ENCODE measurements at regions not wholly inside any gene's neighbourhood (a gene's known extent, or its start where the extent isn't known, plus 50 kb on each side); places are given as distances from the start of the nearest gene placed in this dataset.

DNA sequence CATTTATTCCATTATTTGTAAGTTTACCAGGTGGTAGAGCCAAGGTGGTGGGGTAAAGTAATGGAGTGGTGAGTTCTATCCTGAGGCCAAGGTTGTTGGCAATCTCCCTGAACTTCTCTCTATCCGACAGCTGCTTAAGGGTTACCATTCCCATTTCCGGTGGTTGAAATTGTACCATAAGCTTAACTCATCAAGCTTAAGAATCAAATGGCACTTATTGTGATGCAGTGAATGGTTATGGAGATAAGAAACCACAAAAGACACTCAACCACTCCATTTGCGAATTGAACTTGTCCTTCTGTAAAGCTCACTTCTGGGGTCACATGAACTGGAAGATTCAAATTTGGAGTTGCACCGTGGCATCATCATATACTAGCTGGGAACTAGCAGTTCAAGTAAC is 287.4 kb upstream of the SLCO3A1 start:
- Histone ChIP-seq H3K27me3 (ENCODE audit: control insufficient read depth, insufficient read depth, low read length, poor library complexity, severe bottlenecking) (no peaks in the 10 kb centered on the region), H3K36me3 (ENCODE audit: control insufficient read depth, insufficient read depth, low read length) (no peaks in the 10 kb centered on the region), H3K9me3 (ENCODE audit: control insufficient read depth, low read length) (peaks cover 3% of the 10 kb centered on the region), H3K4me3 (ENCODE audit: low read length) (no peak overlapping the region), H3K27ac (ENCODE audit: low read depth, low read length) (no peak overlapping the region), H3K4me1 (ENCODE audit: control insufficient read depth, insufficient read depth, low read length) (no peaks in the 10 kb centered on the region), H3K9ac (ENCODE audit: extremely low read depth, low read length, poor library complexity, severe bottlenecking) (no peak overlapping the region)
- no peak for DNase-seq
- WGBS, 2 experiments (ENCODE audit: insufficient coverage in 1 of 2, insufficient read length in 1 of 2): 68% methylated on average over 4 of the region's 4 CpGs; no CpG with 5 or more reads in 1 of the 2 experiments
- peaks cover 3% of the 10 kb centered on the region for H3K9me3 Mint-ChIP-seq
- no peak overlapping the region for H3K4me3 Mint-ChIP-seq
- no peak for TF ChIP-seq CTCF (conservative IDR thresholded peaks at IDR 0.05)
- no peaks in the 10 kb centered on the region for H3K27me3 Mint-ChIP-seq (ENCODE audit: insufficient read depth)
- peaks cover 8% of the 10 kb centered on the region for H3K4me1 Mint-ChIP-seq
- H3K36me3 Mint-ChIP-seq (ENCODE audit: low read depth): no peaks in the 10 kb centered on the region
- H3K27ac Mint-ChIP-seq: no peak overlapping the region

GRCh38 chr15:91568036-91568435 is 285.5 kb upstream of the SLCO3A1 start:
- H3K4me1 Mint-ChIP-seq: peaks cover 6% of the 10 kb centered on the region
- no peaks in the 10 kb centered on the region for H3K4me1 ChIP-seq (ENCODE audit: control insufficient read depth, insufficient read depth, low read length)
- H3K27ac Mint-ChIP-seq: no peak overlapping the region
- no peak overlapping the region for H3K4me3 Mint-ChIP-seq
- no peaks in the 10 kb centered on the region for H3K27me3 ChIP-seq (ENCODE audit: control insufficient read depth, insufficient read depth, low read length, poor library complexity, severe bottlenecking)
- H3K27ac ChIP-seq (ENCODE audit: low read depth, low read length): no peak overlapping the region
- no peaks in the 10 kb centered on the region for H3K36me3 Mint-ChIP-seq (ENCODE audit: low read depth)
- 83 to 94% methylated on average over 1 to 2 of the region's 2 CpGs for WGBS, 2 experiments (ENCODE audit: insufficient coverage in 1 of 2, insufficient read length in 1 of 2)
- H3K4me3 ChIP-seq (ENCODE audit: low read length): no peak overlapping the region
- H3K9me3 Mint-ChIP-seq: peaks cover 3% of the 10 kb centered on the region
- no peaks in the 10 kb centered on the region for H3K27me3 Mint-ChIP-seq (ENCODE audit: insufficient read depth)
- DNase-seq: no peak
- H3K36me3 ChIP-seq (ENCODE audit: control insufficient read depth, insufficient read depth, low read length): no peaks in the 10 kb centered on the region
- TF ChIP-seq CTCF (conservative IDR thresholded peaks at IDR 0.05): no peak
- H3K9me3 ChIP-seq (ENCODE audit: control insufficient read depth, low read length): peaks cover 3% of the 10 kb centered on the region
- H3K9ac ChIP-seq (ENCODE audit: extremely low read depth, low read length, poor library complexity, severe bottlenecking): no peak overlapping the region

DNA sequence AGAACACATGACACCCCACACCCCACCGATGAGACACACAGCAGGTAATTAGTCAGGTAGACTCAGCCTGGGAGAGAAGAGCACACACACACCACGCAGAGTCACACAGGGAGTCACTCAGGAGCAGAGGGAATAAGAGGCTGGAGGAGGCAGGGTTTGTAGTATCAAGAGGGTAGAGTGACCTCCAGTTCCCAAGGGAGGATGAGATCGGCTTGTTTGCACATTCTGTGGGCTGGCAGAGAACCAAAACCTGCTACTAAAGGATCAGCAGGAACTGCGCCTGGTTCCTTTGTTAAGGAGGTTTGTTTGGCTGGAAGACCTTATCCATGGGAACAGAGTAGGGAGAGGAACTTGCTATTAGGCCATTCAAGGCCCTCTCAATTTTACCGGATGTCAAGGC is 281.4 kb upstream of the SLCO3A1 start:
- no peak for TF ChIP-seq CTCF (conservative IDR thresholded peaks at IDR 0.05)
- Mint-ChIP-seq H3K9me3 (peaks cover 3% of the 10 kb centered on the region), H3K36me3 (ENCODE audit: low read depth) (no peaks in the 10 kb centered on the region), H3K4me1 (peaks cover 4% of the 10 kb centered on the region), H3K4me3 (no peak overlapping the region), H3K27me3 (ENCODE audit: insufficient read depth) (no peaks in the 10 kb centered on the region), H3K27ac (no peak overlapping the region)
- Histone ChIP-seq H3K9ac (ENCODE audit: extremely low read depth, low read length, poor library complexity, severe bottlenecking) (no peak overlapping the region), H3K9me3 (ENCODE audit: control insufficient read depth, low read length) (peaks cover 3% of the 10 kb centered on the region), H3K27ac (ENCODE audit: low read depth, low read length) (no peak overlapping the region), H3K36me3 (ENCODE audit: control insufficient read depth, insufficient read depth, low read length) (no peaks in the 10 kb centered on the region), H3K4me1 (ENCODE audit: control insufficient read depth, insufficient read depth, low read length) (no peaks in the 10 kb centered on the region), H3K27me3 (ENCODE audit: control insufficient read depth, insufficient read depth, low read length, poor library complexity, severe bottlenecking) (no peaks in the 10 kb centered on the region), H3K4me3 (ENCODE audit: low read length) (no peak overlapping the region)
- WGBS, 2 experiments (ENCODE audit: insufficient coverage in 1 of 2, insufficient read length in 1 of 2): 93 to 100% methylated on average over 3 to 5 of the region's 5 CpGs
- no peak for DNase-seq
